IPS DF 4.7 (cell line): ENCODE measurements at regions not wholly inside any gene's neighbourhood (a gene's known extent, or its start where the extent isn't known, plus 50 kb on each side); places are given as distances from the start of the nearest gene placed in this dataset.
"Not testable (repeated sequence)": the region's sequence is repeated elsewhere in the genome, so short reads cannot be mapped to it uniquely, and the experiment has no call there.

Experiments
- DNase-seq: peaks from one replicate; pipeline ENCODE4 v3.0.0-alpha.2; 2013; ENCODE audit warnings: low spot score; ENCODE audit errors: extremely low read depth

DNA sequence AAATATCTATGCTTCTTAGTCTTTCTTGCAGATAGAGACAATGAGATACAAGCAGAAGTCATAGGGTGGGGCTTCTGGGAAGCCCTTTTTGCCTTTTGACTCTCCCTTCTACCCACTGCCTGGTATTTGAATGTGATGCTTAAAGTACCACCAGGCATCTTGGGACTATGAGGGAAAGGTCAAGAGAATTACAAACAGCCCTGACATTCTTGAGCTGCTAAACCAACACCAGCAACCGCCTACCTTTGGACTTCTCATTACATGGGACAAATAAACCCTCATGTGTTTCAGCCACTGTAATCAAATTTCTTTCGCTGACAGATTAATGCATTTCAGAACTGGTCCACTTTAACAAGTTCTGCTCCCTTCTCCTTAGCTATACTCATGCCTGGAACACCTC, 112.8 kb downstream of the LUZP4 start:
- no peak for DNase-seq

DNA sequence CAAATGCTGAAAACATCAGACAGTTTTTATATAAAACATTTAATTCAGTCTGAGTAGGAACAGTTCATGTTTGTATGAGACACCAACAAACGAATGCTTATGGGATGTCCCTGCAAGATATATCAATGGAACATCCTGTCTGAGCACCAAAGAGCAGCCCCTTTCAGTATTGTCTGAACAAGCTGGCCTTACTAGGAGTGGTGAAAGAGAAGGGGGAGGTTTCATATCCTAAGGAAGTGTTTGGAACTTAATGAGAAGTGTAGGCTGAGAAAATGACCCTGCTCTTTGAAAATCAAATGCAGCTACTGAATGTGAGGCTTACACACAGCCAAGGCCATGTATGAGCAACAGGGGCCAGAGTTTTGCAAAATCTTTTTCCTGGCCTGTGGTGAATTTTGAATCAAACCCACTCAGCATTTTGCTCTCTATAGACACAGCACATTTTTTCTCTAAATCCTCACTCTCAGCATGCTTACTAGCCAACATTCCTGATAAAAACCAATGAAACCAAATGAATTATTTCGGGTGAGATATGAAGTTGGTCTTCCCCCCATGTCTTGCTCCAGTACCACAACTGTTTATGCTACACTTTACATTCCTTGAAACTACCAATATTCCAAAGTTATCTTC, 119.4 kb downstream of the LUZP4 start:
- no peak for DNase-seq

DNA sequence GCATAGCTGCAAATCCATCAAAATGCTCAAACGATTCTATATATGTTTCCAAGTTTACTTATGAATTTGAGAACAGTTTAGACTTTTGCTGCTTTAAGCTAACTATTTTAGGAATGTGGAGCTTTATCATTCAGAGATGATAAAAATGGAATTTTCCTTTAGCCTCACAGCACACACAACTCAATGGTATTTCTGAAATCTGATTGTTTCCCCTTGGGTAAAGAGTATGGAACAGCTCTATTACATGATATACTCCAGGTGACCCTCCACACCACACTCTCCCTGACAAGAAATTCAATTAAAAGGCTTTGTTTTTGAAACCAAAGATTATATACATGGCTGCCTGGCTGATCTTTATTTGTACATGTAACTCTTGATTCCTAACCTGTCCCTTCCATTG, 120.0 kb downstream of the LUZP4 start:
- no peak for DNase-seq

DNA sequence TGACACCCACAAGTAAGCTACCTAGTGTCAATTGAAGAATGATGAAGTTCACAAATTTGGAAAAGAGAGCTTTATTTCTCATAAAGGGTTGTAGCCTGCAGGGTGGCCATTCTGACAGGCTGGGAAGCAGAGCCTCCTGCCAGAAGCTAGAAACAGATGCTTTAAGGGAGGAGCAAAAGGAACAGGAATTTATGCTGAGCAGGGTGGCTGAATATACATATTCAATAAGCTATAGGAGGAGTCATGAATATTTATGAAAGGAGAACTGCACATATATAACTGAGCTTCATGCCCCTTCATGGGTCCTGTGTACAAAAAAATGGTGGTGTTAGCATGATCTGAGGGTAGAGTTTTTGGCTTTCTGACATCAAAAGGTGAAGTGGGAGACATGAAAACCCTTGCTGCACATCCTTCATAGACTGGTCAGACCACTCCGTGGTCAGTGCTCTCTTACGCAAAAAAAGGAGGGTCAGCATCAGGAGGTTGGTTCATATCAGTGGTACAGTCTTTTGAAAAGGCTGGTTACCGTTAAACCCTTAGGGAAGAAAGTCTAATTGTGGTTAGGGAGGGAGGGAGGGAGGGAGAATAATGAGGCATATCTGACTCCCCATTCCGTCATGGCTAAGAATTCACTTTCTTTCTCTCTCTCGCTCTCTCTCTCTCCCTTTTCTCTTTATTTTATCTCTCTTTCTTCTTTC, 121.4 kb downstream of the LUZP4 start:
- DNase-seq: no peak

DNA sequence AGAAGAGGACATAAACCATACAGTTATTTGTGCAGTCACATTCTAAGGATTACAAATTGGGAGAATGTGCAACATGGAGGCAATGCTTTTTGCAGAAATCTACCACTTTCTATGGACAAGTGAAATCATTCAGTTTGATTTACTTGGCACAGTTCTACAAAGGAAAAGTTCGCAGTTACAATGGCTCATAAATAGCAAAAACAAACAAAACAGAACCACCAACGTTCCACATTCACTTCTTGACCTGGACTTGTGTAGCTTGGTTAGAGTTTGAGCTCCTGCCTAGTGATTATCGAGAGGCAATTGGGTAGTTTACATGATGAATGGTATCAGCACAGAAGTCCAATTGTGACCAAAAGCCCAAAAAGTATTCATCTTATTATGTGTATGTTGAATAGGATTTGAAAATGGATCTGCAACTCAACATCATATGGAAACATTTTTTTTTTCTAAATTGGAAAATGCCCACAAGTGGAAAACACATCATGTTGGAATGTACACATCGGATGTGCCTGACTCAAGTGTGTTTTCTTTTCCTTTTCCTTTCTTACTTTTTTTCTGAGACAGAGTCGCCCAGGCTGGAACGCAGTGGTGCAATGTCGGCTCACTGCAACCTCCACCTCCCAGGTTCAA, 123.8 kb downstream of the LUZP4 start:
- DNase-seq: no peak

DNA sequence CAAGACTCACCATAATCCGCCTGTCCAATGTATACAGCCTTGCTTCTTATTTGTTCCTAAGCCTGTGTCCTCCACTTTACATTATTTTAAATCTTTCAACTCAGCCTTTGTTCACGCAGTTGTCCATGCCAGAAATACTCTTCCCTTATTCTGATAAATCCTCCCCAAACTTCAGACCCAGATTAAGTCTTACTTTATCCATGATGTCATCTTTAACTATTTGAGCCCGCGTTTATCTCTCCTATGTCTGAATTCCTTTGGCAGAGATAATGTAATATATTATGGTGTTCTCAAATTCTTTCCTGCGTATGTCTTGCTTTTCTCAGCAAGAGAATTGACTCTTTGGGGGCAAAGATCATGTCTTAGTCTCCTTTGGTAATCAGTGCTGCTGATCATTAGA, 129.6 kb downstream of the LUZP4 start:
- no peak for DNase-seq

DNA sequence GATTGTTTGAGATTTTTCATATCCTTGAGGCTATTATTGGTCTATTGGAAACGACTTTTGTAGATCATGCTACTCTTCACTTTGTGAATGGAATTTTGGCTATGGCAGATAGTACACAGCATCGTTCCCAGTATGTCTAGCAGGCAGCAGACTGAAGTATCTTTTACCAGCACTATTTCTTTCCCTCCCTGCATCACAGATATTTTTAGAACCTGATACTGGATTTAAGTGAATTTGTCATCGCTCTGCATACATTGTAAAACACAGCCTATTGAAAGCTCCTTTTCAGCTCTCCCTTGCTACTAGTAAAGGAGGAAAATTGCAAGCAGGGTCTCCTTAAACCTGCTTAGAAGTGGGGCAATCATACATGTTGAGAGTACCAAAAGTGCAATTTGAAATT, 133.6 kb downstream of the LUZP4 start:
- DNase-seq: no peak

DNA sequence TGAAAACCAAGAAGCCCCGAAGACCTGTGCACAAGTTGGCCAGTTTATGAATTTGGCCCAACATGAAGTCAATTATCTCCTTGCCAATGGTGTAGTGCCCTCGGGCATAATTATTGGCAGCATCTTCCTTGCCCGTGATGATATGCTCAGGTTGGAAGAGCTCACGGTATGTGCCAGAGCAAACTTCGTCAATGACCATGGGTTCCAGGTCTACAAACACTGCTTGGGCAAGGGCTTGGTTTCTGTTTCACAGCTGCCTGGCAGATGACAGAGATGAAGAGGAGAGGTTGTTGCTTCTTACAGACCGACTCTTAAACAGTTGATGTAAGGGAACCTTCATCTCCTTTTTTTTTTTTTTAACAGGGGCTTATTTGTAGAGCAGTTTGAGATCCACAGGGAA, 135.6 kb upstream of the PLS3 start:
- no peak for DNase-seq

DNA sequence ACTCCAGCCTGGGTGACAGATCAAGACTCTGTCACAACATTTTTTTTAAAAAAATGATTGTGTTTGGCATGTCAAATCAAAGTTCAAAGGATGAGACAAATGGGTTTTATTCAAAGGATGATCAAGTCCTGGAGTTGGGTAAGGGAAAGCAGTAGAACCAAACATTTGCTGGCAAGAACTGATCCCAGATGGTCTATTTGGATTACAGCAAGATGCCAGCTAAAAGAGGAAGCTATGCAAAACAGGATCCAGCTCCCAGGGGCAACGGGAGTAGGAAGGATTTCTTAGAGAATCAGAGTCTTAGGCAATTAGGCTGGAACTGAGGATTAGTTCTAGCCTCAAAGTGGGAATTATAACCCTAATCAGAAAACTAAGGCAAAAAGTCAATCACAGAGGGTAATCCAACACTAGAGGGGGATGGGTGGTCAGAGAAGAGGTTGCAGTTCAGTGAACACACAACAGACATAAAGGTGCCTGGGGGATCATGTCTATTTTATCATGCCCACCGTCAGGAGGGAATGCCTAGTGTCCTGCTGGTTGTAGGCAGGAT, 133.0 kb upstream of the PLS3 start:
- no peak for DNase-seq

DNA sequence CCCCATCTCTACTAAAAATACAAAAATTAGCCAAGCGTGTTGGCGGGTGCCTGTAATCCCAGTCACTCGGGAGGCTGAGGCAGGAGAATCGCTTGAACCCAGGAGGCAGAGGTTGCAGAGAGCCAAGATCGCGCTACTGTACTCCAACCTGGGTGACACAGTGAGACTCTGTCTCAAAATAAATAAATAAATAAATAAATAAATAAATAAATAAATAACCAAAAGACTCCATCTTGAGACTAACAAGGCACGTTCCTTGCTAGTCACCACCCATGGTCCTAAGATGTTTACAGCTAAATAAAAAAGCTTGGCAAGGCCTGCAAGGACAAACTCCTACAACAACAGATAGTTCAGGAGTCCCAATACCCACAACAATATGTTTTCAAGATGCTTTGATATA, 126.1 kb upstream of the PLS3 start:
- DNase-seq: not testable (repeated sequence)

DNA sequence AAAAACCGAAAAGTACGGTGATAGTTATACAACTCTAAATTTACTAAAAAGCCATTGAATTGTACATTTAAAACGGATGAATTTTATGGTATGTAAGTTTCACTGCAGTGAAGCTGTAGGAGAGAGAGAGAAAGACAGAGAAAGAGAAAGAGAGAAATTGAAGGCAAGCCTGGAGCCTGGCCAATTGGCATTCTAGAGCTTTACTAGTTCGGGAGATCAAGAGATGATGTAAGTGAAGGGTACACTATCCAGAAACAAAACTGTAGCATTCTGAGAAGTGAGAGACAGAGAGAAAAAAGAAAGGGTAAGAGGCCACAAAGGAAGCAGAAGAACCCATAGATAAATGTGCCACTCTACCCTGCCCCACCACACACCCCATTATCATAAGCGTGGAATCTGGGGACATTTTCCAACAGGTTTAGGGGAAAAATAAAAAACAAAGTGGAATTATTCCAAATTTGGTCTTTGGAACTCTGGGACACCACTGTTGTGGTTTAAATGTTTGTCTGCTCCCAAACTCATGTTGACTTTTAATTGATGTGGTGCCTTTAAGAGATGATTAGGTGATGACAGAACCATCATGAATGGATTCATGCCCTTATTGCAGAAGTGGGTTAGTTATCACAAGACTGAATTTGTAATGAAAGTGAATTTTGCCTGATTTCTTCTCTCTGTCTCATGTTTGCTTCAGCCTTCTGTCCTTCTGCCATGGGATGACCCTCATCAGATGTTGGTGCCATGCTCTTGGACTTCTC, 123.0 kb upstream of the PLS3 start:
- no peak for DNase-seq

DNA sequence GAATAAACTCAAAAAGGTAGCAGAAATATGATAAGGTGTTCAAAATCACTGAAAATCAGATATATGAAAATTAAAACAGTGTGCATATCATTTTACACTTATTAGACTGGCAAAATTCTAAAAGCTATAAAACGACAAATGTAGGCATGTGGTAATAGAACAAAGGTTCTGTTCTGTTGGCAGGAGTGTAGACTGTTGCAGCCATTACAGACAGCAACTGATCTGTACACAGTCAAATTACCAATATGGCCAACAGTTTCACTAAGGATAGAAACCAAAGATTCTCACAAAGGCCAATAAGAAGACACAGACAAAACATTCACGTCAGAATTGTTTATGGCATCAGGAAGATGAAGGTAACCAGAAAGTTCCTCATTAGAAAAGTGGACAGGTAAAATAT, 112.8 kb upstream of the PLS3 start:
- DNase-seq: no peak

DNA sequence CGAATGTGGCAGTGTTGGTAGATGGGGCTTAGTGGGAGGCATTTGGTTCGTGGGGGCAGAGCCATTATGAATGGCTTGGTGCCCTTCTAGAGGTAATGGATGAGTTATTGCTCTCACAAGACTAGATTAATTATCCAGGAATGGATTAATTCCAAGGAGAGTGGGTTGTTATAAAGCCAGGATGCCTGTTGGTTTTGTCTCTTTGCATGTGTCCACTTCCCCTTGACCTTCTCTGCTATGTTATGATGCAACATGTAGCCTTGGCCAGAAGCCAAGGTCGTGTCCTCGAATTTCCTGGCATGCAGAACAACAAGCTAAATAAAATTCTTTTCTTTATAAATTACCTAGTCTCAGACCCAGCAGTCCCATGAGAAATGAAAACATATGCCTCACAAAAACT, 111.2 kb upstream of the PLS3 start:
- DNase-seq: no peak

DNA sequence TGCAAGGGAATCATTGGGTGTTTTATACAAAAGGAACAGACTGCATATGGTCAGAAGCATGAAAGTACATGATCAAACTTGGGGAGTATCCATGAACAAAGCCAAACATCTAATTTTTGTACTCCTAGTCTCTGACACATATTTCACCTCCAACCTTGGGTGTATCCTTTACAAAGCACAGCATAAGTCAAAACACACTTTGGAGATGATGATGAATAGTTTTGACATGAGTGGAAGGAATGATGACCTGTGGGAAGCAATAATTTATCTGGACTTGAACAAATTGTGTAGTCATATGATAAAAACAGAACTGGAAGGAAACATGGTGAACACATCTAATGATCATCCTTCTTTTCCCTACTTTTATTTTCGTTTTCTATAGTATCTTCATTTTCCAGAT, 108.7 kb upstream of the PLS3 start:
- no peak for DNase-seq

DNA sequence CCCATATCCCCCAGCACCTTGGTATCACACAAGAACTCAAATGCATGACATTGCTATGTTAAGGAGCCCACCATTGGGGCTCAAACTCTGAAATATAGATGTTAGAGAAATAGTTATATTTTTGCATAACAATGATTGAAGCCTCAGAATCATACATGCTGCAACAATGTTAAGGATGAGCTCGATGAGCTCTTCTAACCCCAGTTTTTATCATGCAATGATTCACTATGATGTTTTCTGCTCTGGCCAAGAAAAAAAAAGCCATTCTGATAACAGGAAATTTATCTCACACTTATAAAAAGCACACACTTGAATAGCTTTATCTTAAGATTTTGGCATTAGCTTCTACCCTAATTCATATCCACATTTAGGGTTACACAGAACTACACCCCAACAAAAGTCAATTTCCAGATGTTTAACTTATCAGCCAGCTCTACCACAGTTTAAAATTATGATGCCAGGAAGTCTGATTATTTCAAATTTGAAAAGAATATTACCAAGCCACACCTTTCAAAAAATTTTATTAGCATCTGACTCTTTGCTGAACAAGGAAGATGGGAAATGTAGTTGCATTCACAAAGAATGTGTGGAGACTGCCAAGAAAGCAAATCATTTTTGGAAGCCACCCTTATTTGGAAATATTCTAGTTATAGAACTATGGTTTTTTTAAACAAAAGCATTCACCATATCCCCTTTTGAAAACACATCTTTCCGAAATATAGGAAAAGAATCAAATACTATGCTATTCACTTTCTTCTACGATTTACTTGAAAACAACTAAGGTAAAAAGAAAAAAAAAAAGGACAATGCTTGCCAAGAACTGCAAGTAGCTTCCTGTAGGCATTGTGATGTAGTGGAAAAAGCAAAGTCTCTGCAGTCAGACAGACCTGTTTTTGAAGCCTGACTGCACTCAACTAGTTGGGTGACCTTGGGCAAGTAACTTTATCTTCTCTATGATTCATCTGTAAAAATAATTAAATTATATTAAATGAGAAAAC, 100.8 kb upstream of the PLS3 start:
- DNase-seq: no peak

DNA sequence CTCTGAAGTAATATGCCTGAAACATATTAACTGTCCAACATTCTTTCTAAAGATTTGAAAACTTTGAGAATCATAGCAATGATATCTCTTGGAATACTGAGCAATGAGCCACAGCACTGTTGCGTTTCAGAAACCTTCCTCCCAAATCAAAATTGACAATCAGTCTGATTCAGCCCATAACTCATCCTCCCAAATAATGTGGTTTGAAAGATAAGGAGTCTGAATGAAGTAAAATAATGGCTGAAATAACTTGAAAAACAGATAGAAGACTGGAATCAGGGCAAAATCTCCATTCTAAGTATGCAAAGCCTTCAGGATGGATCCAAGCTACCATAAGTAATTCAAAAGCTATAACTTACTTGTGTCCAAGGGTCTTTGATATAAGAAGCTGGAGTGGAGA, 98.6 kb upstream of the PLS3 start:
- DNase-seq: no peak

DNA sequence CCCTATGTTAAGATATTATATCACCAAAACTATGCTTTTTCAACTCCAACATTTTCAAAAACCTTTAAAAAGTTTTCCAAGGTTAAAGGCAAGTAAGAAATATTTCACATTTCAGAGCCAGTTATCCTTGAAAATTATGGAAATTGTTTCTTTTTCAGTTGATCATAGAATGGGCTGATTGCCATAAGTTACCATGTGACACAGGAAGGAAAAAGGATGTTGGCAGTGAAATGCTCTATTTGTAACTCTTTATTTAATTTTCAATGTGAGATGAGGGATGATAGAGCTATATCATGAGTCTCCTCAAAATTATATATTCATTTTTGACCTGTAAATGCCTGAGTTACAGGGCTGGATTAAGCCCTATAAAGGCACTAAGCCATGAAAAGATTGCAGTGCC, 93.0 kb upstream of the PLS3 start:
- DNase-seq: no peak

DNA sequence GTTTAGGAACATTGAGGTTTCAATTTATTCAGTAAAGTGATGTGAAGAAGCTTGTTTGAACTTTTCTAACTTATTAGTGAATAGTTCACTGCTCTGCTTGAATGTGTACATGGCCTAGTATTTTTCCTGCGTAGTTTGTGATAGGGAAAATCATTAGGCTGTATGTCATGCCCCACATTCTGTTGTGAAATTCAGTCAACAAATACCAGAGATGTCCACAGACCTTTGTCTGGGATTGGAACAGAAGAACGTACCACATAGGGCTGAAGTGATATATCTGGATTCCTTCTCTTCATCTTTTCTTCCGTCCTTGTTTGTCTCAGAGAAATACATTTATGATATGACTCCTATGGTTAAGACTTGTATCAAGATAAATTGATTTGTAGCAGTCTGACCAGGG, 88.8 kb upstream of the PLS3 start:
- no peak for DNase-seq

DNA sequence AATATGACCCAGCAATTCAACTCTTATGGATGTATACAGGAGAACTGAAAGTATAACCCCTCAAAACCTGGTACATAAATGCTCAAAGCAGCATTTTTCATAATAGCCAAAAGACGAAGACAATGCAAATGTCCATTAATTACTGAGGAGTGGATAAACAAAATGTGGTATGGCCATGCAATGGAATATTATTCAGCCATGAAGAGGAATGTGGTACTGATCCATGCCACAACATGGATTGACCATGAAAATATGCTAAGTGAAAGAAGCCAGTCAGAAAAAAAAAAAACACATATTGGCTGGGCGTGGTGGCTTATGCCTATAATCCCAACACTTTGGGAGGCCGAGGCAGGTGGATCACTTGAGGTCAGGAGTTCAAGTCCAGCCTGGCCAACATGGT, 74.5 kb upstream of the PLS3 start:
- DNase-seq: no peak

DNA sequence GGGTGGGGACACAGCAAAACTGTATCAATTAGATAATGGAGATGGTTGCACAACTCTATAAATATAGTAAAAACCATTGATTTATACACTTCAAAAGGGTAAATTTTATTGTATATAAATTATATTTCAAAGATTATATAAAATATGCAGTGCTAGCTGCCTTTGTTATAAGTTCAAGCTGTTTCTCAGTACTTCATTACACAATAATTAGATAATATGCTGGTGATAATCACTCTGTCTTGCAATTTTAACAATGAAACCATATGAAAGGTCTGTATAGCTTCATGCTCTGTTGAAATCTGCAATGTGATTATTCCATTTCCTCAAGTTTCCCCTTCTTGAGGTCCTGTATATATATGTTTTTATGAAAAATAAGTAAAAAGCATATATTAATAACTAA, 73.4 kb upstream of the PLS3 start:
- DNase-seq: no peak

DNA sequence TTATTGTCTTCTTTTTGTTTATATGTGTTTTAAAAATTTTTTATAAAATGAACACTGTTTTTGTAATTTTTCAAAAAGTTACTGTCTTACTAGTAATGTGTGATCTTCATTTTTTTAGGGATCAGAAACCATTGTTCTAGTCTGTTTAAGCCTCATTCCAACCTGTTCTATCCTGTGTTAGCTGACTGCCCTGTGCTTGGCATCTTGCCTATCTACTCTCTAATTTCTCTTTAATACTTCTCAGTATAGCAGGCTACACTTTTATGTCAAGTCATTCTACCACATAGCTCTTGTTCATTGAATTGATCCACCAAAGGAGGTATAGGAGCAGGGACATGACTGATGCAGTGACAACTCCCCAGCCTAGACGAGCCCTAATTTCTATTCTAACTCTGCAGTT, 70.2 kb upstream of the PLS3 start:
- no peak for DNase-seq
